Naive thymus-derived CD8-positive, alpha-beta T cell (primary cell): ENCODE measurements at regions not wholly inside any gene's neighbourhood (a gene's known extent, or its start where the extent isn't known, plus 50 kb on each side); places are given as distances from the start of the nearest gene placed in this dataset.

Source experiments
- ATAC-seq, 2 donors: fragments of 150-1000 bp; cut with Tn5 transposase in 1 of 2; sonication (Bioruptor Pico), chemical (Tn5 transposase) in 1 of 2; 1 replicate in 1 of 2; 2 replicates in 1 of 2; pipeline ENCODE4 v1.10.0; 2021; ENCODE audit warnings: mild to moderate bottlenecking in 2 of 2, moderate library complexity in 2 of 2
- POLR2A ChIA-PET: fragments of 350-600 bp; sonication (Branson Sonifier 250); formaldehyde crosslinking; loops from one replicate; lab custom pipeline; 2021; ENCODE audit warnings: antibody characterized with exemption; lab: Charles Lee
- DNase-seq, 10 donors: peaks; one replicate each; pipeline versions ENCODE4 v3.0.0 to v3.0.0-alpha.2; 2020 to 2022
- H3K27ac Mint-ChIP-seq, 10 donors: one replicate each; pipeline ENCODE4 v1.8.0; 2020 to 2022; ENCODE audit warnings: mild to moderate bottlenecking in 10 of 10, mixed read lengths in 10 of 10, moderate library complexity in 4 of 10, inconsistent platforms in 1 of 10
- H3K27me3 Mint-ChIP-seq, 5 donors: one replicate each; pipeline ENCODE4 v1.8.0; 2021 to 2022; ENCODE audit warnings: mixed read lengths in 5 of 5
- H3K36me3 Mint-ChIP-seq, 3 donors: one replicate each; pipeline ENCODE4 v1.8.0; 2020 to 2022; ENCODE audit warnings: mixed read lengths in 3 of 3, mild to moderate bottlenecking in 2 of 3, inconsistent platforms in 1 of 3
- H3K4me1 Mint-ChIP-seq, 4 donors: one replicate each; pipeline ENCODE4 v1.8.0; 2021 to 2022; ENCODE audit warnings: mixed read lengths in 4 of 4
- H3K4me3 Mint-ChIP-seq, 10 donors: one replicate each; pipeline ENCODE4 v1.8.0; 2020 to 2022; ENCODE audit warnings: mild to moderate bottlenecking in 10 of 10, mixed read lengths in 10 of 10, moderate library complexity in 6 of 10, inconsistent platforms in 1 of 10
- H3K9me3 Mint-ChIP-seq, 9 donors: one replicate each; pipeline ENCODE4 v1.8.0; 2020 to 2022; ENCODE audit warnings: mixed read lengths in 9 of 9, mild to moderate bottlenecking in 3 of 9, inconsistent platforms in 1 of 9, moderate library complexity in 1 of 9

DNA sequence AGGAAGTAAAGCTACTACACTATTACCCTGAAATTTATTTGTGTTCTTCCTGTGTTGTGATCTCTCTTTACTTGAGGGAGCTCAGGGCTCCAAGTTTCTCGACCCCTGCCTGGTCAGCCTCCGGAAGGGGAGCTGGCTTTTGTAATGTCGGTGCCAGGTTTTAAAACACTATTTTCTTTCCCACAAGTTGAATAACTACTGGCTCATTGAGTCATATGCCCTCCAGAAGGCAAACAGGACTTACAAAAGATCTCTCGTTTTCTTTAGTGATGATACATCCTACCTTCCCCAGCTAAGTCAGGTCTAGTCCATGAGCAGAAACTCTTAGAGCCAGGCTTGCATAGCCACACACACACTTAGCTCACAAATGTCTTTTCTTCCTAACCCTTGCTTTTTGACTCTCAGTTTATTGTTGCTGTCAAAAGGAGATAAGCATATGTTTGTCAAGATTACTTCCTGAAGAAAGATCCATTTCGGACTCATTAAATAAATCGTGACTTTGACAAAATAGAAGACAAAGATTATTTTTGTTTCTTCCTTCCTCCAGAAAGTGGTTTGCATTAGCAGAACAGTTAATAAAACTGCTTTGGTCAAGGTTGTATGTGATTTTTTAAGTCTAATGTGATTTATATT is 209.8 kb upstream of the FLRT2 start:
- POLR2A ChIA-PET = no interaction called here
- no peaks in the 10 kb centered on the region for H3K27me3 Mint-ChIP-seq

DNA sequence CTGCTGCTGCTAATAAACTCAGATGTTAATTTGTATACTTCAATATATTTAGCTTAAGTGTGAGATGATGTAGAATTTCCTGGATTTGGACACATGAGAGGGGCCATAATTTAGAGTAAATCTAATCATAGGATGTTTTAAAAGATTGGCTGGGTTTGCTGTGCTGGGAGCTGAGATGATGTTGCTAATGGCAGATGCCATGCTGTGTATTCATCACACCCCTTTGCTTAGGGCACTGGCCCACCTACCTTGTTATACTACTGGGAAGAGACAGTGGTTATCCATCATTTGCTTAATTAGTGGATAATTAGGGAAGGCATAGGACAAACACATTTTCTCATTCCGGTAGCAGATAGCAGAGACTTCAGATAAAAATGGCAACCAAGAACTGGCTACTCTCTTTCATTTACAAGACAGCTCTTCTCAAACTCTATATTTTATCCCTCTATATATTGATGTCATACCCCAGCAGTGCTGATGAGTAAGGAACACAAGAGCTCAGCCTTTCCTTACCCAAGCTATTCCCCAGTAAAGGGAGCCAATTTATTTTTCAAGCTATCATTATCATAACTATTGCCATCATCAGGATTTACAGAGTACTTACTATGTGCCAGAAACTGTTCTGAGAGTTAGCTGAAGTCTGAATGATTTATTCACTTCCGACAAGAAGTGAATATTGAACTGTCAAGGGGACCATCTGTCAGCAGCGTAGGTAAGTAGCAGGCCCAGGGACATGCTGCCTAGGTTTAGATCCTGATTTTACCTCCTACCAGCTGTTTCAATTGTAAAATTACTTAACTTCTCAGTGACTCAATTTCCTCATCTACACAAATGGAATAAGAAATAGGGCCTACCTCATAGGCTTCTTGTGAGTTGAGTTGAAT is 204.6 kb upstream of the FLRT2 start:
- H3K27ac Mint-ChIP-seq = no peak overlapping the region
- no peaks in the 10 kb centered on the region for H3K9me3 Mint-ChIP-seq
- H3K4me1 Mint-ChIP-seq = no peaks in the 10 kb centered on the region
- ATAC-seq = no peak
- H3K4me3 Mint-ChIP-seq = no peak overlapping the region
- DNase-seq = no peak
- no peaks in the 10 kb centered on the region for H3K27me3 Mint-ChIP-seq
- POLR2A ChIA-PET = no interaction called here
- H3K36me3 Mint-ChIP-seq = no peaks in the 10 kb centered on the region

More for the DNA sequence above, 209.8 kb upstream of the FLRT2 start:
- H3K36me3 Mint-ChIP-seq = no peaks in the 10 kb centered on the region
- no peak for ATAC-seq
- no peaks in the 10 kb centered on the region for H3K4me1 Mint-ChIP-seq
- no peak overlapping the region for H3K4me3 Mint-ChIP-seq
- no peak overlapping the region for H3K27ac Mint-ChIP-seq
- peaks cover 0 to 4% (median 0%) of the 10 kb centered on the region in 9 donors for H3K9me3 Mint-ChIP-seq
- no peak for DNase-seq

DNA sequence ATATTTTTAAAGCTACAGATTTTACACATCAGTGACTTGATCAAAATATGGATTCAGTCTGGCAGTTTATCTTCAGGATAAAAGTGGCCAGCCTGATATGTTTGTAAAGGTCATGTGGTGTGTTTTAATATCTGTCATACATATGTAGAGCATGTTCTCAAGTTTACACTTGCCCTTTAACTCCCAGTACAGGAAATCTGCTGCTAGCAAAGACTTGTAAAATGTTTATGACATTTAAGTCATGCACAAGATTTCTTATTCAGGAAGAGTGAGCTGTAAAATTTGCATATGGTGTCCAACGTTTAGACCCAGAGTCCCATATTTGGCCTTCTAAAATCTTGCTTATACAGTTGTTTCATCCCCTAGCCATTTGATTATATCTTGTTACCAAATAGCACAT is 197.5 kb upstream of the FLRT2 start:
- H3K27ac Mint-ChIP-seq = no peak overlapping the region
- no peaks in the 10 kb centered on the region for H3K36me3 Mint-ChIP-seq
- H3K27me3 Mint-ChIP-seq = no peaks in the 10 kb centered on the region
- H3K4me1 Mint-ChIP-seq = no peaks in the 10 kb centered on the region
- DNase-seq (no peak), ATAC-seq (no peak)
- no peak overlapping the region for H3K4me3 Mint-ChIP-seq
- POLR2A ChIA-PET = no interaction called here
- H3K9me3 Mint-ChIP-seq = no peaks in the 10 kb centered on the region

DNA sequence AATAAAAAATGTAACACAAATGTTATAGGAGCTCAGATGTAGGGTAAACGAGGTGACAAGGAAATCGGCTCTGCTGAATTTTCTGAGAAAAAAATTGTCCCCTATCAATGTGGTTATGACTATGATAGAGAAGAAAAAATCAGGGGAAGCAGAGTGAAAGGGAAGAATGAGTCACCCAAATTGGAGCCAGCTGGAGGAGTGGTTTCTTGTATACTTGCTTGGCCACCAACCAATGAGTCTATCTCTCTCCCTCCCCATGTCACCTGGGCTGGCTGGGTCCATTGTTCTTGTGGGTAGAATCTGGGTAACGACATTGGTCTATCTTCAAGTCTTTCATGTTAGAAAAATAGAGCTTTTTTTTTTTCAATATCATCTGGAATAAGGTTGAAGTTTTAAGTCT is 196.6 kb upstream of the FLRT2 start:
- no peaks in the 10 kb centered on the region for H3K27me3 Mint-ChIP-seq
- ATAC-seq (no peak), DNase-seq (no peak)
- H3K4me3 Mint-ChIP-seq = no peak overlapping the region
- no peaks in the 10 kb centered on the region for H3K4me1 Mint-ChIP-seq
- POLR2A ChIA-PET = no interaction called here
- no peaks in the 10 kb centered on the region for H3K36me3 Mint-ChIP-seq
- H3K9me3 Mint-ChIP-seq = no peaks in the 10 kb centered on the region
- H3K27ac Mint-ChIP-seq = no peak overlapping the region

DNA sequence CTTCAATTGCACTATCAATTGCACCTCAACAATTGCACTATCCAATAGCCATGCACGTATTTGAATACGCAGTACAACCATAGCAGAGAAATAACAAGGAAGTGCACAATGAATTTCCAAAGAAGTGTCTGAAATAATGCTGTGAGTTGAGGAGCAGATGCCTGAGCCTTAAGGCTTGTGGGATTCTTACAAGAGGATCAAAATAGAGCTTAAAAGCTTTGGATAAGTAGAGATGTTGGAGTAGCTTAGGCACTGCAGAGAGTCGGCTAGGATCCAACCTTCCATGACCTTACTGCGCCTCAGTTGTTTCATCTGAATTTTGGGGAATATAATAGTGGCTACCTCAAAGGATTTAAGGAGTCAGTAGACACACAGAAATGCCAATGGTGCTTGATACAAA is 196.1 kb upstream of the FLRT2 start:
- POLR2A ChIA-PET = no interaction called here

DNA sequence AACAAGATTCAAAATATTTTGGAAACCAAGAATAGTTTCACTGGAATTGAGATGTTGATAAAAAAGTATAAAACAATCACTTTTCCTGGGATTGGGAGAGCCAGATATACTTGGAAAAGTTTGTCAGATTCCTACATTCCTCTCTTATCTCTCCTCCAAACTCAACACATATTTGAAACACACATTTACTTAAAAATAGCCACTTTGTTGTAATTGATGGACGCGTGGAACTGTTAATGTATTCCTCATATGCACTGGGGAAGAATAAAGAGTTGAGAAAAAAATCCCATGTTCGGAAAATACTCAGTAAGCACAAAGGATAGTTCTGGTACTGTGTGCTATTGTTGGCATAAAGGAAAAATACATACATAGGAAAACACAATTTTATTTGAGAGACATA is 195.6 kb upstream of the FLRT2 start:
- no peak for ATAC-seq
- DNase-seq = no peak
- POLR2A ChIA-PET = no interaction called here
- Mint-ChIP-seq H3K9me3 (no peaks in the 10 kb centered on the region), H3K4me3 (no peak overlapping the region), H3K4me1 (no peaks in the 10 kb centered on the region), H3K27me3 (no peaks in the 10 kb centered on the region), H3K27ac (no peak overlapping the region), H3K36me3 (no peaks in the 10 kb centered on the region)

More for the DNA sequence above, 196.1 kb upstream of the FLRT2 start:
- no peak overlapping the region for H3K4me3 Mint-ChIP-seq
- no peaks in the 10 kb centered on the region for H3K36me3 Mint-ChIP-seq
- H3K27me3 Mint-ChIP-seq = no peaks in the 10 kb centered on the region
- no peak for ATAC-seq
- H3K27ac Mint-ChIP-seq = no peak overlapping the region
- H3K4me1 Mint-ChIP-seq = no peaks in the 10 kb centered on the region
- DNase-seq = no peak
- H3K9me3 Mint-ChIP-seq = no peaks in the 10 kb centered on the region

DNA sequence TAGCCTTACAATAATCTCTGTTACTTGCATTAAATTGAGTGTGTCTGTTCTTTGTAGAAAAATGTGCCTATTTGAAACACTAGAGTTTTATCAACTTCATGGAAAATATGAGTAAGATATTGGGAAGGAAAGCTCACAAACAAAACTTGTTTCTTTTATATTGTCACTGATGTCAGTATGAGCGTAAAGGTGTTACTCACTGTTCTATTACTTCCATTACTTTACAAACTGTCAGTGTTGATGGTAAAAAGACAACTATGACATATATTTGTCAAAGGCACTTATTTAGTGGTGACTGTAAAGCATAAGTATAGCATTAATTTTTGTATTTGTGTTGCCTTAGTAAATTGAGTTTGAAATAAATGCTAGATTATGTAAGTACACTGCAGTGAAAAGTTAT is 193.7 kb upstream of the FLRT2 start:
- no peaks in the 10 kb centered on the region for H3K36me3 Mint-ChIP-seq
- POLR2A ChIA-PET = no interaction called here
- no peaks in the 10 kb centered on the region for H3K4me1 Mint-ChIP-seq
- peaks cover 0 to 2% (median 0%) of the 10 kb centered on the region in 9 donors for H3K9me3 Mint-ChIP-seq
- H3K27ac Mint-ChIP-seq = no peak overlapping the region
- DNase-seq (no peak), ATAC-seq (no peak)
- no peaks in the 10 kb centered on the region for H3K27me3 Mint-ChIP-seq
- no peak overlapping the region for H3K4me3 Mint-ChIP-seq

DNA sequence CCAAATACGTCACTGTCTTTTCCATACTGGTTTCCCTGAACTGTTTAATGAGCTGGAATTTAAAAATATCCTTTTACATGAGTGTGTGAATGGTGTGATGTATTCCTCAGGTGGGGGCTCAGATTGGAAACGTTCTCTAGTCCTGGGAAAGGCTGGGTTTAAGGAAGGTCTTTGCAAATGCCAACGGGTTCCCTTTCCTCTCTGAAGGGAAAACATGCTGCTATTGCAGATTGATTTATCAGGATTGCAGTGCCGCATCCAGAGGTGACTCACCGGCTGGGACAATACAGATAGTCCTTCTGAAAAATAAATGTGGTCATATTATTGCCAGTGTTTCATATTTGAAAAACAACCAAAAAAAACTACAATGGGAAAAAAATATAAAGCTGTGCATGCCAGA is 193.1 kb upstream of the FLRT2 start:
- H3K4me3 Mint-ChIP-seq = no peak overlapping the region

DNA sequence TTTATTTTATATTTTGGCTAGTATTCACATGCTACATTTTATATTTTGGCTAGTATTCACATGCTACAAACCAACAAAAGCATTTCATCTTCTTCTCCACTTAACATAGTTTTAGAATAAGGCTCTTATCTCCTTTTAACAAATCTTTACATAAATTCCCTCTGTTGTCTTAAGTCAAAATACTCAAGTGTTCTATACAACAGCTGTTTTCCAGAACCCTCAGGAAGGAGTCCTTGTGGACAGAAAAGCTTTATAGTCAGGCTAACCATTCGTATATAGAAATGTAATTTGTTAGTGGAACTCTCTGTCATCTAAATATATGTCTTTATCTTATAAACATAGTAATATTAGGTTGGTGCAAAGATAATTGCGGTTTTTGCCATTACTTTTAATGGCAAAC is 191.0 kb upstream of the FLRT2 start:
- H3K27ac Mint-ChIP-seq = no peak overlapping the region
- POLR2A ChIA-PET = no interaction called here
- DNase-seq = no peak
- peaks cover 0 to 2% (median 0%) of the 10 kb centered on the region in 9 donors for H3K9me3 Mint-ChIP-seq
- no peak overlapping the region for H3K4me3 Mint-ChIP-seq
- no peaks in the 10 kb centered on the region for H3K36me3 Mint-ChIP-seq
- no peaks in the 10 kb centered on the region for H3K27me3 Mint-ChIP-seq
- ATAC-seq = no peak
- no peaks in the 10 kb centered on the region for H3K4me1 Mint-ChIP-seq

More for the DNA sequence above, 193.1 kb upstream of the FLRT2 start:
- Mint-ChIP-seq H3K27ac (no peak overlapping the region), H3K36me3 (no peaks in the 10 kb centered on the region), H3K9me3 (peaks cover 0 to 2% (median 0%) of the 10 kb centered on the region in 9 donors), H3K27me3 (no peaks in the 10 kb centered on the region), H3K4me1 (no peaks in the 10 kb centered on the region)
- ATAC-seq (no peak), DNase-seq (no peak)
- POLR2A ChIA-PET = no interaction called here

DNA sequence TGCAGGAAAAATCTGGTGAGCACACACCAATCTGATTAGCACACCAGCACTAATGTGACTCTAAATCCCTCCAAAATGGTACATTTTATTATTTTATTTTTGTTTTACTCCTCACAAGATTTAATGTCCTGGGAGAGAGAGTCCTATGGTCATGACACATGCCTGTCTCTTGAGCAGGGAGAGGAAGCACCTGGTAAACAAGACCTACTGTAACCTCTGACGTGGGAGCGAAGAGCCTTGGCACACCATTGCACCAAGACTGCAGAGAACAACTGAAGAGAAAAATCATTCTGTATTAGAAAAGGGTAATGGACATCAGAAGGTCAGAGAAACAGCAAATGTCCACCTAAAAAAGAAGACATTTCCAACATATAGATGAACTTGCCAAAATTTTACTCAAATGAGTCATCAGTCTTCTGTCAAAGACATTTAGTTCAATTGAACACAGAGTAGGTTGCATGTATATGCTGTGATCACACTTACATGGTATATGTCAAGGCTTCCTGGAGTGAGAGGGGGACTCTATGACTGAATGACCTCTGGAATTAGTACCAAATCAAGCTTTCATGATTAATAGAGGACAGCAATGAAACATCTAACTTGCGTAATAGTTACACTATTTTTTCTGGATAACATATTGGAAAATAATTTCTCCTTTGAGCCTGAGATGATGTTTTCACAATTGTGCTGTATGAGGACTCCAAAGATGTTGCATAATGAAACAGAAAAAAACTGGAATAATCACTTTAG is 186.9 kb upstream of the FLRT2 start:
- H3K4me3 Mint-ChIP-seq = no peak overlapping the region

DNA sequence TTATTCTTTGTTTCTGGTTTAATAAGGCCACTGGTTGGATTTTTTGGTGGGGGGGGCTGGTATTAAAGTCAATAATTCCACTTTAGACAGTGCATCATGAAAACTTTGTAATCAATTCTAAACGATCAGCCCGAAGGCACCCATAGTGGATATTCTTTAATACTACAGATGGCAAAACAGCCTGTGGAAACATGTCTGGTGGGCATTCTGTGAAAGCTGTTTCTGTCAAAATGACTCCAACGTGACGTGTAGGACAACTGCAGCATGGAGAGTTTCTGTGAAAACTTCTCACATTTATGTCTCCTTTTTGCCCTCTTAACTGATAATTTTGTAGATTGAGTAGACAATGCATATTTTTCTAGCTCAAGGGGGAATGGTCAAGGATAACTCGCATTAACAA is 185.8 kb upstream of the FLRT2 start:
- Mint-ChIP-seq H3K4me3 (no peak overlapping the region), H3K4me1 (no peaks in the 10 kb centered on the region), H3K27ac (no peak overlapping the region), H3K36me3 (peaks cover 0 to 4% (median 0%) of the 10 kb centered on the region in 3 donors), H3K27me3 (no peaks in the 10 kb centered on the region), H3K9me3 (peaks cover 0 to 10% (median 1%) of the 10 kb centered on the region in 9 donors)
- POLR2A ChIA-PET = no interaction called here
- ATAC-seq = no peak
- no peak for DNase-seq

More for the DNA sequence above, 186.9 kb upstream of the FLRT2 start:
- DNase-seq (no peak), ATAC-seq (no peak)
- no peaks in the 10 kb centered on the region for H3K4me1 Mint-ChIP-seq
- H3K9me3 Mint-ChIP-seq = peaks cover 0 to 9% (median 1%) of the 10 kb centered on the region in 9 donors
- POLR2A ChIA-PET = no interaction called here
- no peak overlapping the region for H3K27ac Mint-ChIP-seq
- H3K36me3 Mint-ChIP-seq = peaks cover 0 to 4% (median 0%) of the 10 kb centered on the region in 3 donors
- no peaks in the 10 kb centered on the region for H3K27me3 Mint-ChIP-seq

DNA sequence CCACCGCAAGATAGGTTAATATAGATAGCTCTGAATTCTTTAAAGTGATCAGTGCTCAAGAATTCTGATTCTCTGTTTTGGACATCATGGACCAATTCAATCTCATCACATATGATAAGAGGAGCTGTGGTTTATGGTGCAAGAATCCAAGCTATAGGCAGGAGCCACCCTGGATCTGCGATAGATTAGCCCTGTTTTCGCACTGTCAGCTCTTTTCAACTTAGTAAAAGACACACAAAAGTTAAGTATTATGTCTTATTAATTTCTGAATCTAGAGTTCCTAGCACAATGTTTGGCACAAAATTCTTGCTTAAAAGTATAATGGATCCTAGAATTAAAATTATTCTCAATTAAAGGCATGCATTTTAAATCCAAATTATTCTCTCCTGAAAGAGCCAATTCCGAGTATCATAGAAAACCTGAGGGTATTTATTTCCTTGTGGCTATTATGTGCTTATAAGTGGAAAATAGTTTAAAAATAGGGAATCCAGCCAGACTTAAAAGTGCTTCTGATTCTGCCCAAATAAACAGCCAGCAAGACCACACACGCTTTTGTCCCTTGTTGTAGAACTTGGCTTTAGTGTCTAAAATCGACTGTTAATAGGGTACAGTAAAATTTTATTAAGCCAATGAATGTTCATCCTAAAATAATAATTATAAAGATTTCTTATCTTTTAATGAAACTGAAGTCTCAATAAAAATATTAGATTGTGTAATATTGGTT is 184.9 kb upstream of the FLRT2 start:
- DNase-seq (no peak), ATAC-seq (no peak)
- H3K4me3 Mint-ChIP-seq = no peak overlapping the region
- no peaks in the 10 kb centered on the region for H3K4me1 Mint-ChIP-seq
- no peak overlapping the region for H3K27ac Mint-ChIP-seq
- POLR2A ChIA-PET = no interaction called here
- no peaks in the 10 kb centered on the region for H3K27me3 Mint-ChIP-seq
- peaks cover 0 to 4% (median 0%) of the 10 kb centered on the region in 3 donors for H3K36me3 Mint-ChIP-seq
- H3K9me3 Mint-ChIP-seq = peaks cover 0 to 10% (median 1%) of the 10 kb centered on the region in 9 donors
